ENCODE measurements at regions not wholly inside any gene's neighbourhood (a gene's known extent, or its start where the extent isn't known, plus 50 kb on each side); places are given as distances from the start of the nearest gene placed in this dataset.

DNA sequence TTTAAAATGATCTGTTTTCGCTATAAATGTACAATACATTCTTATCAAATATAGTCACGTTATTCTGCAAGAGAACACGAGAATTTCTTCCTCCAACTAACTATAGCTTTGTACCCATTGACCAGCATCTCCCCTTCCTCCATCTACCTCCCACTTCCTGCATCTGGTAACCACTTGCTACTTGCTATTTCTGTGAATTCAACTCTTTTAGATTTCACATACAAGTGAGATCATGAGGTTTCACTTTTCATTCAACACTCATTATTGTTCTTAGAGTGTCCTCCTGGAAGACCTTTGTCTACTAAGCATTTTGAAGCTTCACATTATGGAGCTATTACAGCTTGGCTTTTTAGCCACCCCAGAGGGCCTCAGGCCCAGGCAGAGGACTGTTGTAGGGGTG lies 741.3 kb upstream of the FZD8 start:
- no peak for DNase-seq (ENCODE audit: low read depth, low spot score)

DNA sequence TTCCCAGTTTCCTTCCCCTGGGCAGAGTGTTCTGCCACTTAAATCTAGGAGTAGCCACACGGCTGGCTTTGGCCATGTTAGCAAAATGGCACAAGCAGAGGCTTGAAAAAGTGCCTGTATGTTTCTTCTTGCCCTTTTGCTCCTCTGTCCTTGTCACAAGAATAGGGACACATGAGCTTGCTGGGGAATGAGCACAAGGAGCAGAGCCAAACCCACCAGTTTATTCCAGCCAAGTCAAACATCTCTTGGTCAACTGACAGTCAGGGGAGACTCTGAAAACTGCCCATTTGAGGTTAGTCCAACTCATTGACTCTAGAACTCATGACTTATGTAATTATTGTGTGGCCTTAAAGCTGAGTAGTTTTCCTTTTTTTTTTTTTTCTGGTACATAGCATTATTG lies 739.7 kb upstream of the FZD8 start:
- DNase-seq (ENCODE audit: low read depth, low spot score) = no peak

DNA sequence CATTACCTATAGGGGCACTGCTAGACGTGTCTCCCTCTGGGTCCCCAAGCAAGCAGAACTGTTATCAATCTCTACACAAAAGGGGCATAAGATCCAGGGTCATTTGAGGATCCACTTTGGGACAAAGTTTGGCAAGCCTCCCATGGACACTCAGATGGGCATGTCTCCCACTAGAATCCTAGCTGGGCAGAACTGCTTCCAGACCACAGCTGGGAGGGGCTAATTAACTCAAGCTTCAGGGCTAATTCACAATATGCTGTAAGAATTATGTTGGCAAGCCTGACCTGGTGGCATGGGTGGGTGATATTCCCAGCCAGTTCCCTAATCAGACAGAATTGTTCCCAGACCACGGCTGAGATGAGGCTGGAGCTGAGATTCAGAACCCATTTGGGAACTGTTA lies 738.4 kb upstream of the FZD8 start:
- DNase-seq (ENCODE audit: low read depth, low spot score) = no peak

DNA sequence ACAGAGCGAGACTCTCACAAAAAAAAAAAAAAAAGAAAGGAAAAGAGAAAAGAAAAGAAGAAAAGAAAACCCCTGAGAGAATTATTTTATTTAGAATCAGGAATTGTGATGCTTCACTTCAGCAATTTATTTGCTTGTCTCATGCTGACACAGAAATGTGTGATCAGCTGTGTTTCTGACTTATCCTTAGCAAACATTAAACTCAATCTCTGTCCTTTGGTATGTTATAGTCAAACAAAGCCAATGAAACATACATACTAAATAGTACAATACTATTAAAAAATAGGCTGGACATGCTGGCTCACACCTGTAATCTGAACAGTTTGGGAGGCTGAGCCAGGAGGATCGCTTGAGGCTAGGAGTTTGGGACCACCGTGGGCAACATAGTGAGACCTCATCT lies 733.0 kb upstream of the FZD8 start:
- DNase-seq (ENCODE audit: low read depth, low spot score) = no peak

DNA sequence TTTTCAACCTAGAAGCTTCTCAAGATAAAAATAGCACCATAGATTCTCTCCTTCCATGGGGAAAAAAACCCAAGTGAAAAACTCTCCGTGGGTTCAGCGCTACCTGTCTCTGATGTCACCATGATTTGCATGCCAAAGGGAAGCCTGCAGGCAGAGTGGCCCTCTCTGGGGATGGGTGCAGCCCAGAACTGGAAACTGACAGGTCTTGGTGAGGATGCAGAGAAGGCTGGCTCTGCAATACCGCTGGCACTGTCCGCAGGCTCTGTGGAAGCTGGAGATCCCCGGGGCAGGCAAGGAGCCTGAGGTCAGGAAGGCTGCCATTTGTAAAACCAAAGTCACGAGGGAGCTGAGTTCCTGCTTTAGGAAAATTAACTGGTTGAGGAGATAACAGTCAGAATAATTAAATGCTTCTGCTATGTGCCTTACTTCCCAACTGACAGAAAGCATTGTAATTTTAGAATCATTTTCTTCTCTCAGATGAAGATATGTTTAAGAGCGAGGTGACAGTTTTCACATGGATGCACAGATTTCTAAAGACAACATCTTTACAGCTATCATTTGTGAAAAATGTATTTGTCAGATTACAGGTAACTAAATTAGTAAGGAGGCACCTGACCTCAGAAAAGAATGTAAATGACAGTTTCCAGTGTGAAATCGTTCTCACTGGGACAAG lies 731.5 kb upstream of the FZD8 start:
- DNase-seq (ENCODE audit: low read depth, low spot score) = no peak

DNA sequence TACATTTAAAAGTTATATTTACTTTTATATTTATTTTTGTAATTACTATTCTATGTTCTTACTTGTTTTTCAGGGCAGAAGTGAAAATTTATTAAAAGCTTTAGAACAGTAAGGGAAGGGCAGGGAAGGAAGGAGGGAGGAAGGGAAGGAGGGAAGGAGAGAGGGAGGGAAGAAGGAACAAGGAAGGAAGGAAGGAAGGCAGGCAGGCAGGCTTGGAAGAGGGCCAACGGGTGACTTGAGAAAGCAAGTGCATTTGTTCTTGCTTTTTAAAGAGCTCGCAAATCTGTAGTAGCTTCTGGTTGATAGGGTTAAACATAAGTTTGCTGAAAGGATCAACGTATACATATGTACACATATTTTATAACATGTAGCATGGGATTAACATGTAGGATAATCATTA lies 725.3 kb upstream of the FZD8 start:
- no peak for DNase-seq (ENCODE audit: low read depth, low spot score)

DNA sequence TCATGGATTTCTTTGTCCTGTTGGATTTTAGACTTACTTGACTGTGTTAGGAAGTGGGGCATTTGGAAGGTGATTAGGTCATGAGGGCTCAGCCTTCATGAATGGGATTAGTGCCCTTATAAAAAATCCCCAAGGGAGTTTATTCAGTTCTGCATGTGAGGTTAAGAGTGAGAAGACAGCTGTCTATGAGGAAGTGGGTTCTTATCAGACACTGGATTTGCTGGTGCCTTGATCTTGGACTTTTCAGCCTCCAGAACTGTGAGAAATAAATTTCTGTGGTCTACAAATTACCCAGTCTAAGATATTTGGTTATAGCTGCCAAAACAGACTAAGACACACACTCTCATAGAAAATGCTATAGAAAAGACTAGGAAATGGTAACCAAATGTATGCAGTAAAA lies 724.7 kb upstream of the FZD8 start:
- no peak for DNase-seq (ENCODE audit: low read depth, low spot score)

DNA sequence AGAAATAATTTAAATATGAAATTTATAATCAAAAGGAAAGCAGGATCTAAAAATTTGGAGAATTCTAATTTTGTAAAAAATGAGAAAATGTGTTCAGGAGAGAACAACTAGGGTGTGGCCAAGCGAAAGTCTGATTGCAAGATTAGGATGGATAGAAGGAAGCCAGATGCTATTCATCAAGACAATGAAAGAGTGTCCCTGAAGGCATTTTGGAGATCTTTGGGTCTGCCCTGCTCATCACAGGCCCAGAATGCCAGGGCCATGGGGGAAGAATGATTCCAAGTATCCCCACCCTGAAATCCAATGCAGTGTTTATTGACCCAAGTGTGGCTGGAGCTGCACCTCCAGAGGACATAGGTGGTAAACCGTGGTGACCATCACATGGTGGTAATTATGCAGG lies 724.0 kb upstream of the FZD8 start:
- no peak for DNase-seq (ENCODE audit: low read depth, low spot score)

DNA sequence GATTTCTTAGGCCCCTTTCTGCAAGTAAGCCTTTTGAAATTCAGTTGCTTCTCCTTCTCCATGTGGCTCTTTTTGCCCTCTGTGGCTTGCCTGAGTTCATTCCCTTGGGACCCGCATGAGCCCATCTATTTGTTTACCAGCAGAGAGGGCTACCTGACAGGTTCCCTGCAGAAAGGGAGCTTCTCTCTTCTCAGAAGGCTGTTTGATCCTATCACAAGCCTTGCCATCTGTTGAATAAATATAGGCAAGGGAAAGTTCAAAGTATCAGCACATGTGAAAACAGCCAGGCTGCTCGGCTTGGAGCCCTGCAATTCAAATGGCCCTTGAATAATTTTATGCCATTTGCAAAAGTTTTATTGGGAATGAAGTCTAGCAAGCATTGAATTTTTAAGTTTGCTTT lies 720.2 kb upstream of the FZD8 start:
- no peak for DNase-seq (ENCODE audit: low read depth, low spot score)

DNA sequence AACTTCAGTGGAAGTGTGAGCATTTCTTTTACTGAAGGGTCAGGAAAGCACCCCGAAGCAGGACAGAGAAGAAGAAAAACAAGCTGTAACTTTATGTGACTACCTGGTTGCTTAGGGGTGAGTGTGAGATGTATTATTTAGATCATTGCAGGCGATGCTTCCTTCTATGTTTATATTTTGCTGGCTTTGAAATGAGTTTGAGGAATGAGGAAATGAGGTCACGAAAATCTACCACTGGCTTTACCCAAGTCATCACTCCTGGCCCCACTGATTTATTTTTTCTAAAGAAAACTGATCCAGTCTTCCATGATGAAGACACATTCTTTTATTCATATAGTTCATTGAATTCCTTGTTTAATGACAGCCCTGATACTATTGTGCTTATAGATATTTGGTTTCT lies 716.6 kb upstream of the FZD8 start:
- no peak for DNase-seq (ENCODE audit: low read depth, low spot score)

DNA sequence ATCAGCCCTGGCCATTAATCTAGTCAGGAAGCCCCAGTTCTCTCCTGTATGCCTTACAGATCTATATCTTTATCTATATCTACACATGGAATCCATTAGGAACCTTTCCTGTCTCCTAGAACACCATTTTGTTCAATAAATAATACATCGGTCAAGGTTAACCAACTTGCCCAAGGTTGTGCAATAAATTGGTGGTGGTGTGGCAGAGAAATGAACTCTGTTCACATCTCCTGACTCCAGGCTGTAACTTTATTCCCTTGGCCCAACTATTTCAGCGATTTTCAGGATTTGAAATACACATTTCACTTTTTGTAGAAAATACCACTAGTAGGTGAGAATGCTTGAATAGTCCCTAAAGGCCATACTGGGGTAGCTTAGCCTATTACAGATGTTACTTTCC lies 712.5 kb upstream of the FZD8 start:
- DNase-seq (ENCODE audit: low read depth, low spot score) = no peak

DNA sequence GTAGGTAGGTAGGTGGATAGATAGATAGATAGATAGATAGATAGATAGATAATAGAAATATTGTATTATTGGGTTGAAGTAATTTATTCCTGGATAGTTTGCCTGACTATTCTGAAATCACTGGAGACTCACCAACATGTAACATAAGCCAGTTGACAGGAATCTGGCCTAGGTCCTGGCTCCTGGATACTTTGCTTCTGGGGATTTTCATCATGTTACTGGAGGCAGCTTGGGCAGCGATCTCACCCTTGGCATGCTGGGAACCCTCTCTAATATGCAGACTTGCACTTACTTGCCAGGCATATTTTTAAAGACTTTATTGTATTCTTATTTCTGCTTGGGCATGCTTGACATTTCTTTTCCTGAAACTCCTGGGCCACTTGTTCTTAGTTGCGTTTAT lies 709.1 kb upstream of the FZD8 start:
- no peak for DNase-seq (ENCODE audit: low read depth, low spot score)

DNA sequence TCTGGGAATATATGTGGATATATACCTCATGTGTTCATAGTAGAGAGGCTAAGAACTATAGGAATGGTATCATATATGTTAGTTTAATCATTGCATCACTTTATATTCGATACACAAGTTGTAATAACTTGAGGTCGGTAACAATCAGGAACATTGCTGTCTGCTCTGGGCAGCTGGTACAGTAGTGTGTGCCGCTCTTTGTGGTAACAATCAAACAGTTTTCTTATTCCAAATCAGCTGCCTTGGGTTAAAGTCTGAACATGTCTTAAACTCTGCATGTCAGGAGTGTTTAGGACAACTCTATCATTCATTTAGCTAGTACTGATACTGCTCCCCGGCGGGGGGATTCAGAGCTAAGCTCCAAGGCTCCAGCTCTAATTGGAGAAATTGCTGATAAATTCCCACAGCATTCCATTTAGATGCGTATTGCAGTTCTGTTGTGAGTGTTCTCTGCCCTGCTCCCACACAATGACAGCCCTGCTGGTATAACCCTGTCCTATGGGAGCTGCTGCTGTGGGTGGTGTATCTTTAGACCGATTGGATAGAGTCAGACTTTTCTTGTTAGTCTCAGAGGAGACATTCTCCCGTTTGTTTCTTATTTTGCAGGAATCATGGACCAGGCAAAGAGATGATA lies 707.5 kb upstream of the FZD8 start:
- no peak for DNase-seq (ENCODE audit: low read depth, low spot score)

DNA sequence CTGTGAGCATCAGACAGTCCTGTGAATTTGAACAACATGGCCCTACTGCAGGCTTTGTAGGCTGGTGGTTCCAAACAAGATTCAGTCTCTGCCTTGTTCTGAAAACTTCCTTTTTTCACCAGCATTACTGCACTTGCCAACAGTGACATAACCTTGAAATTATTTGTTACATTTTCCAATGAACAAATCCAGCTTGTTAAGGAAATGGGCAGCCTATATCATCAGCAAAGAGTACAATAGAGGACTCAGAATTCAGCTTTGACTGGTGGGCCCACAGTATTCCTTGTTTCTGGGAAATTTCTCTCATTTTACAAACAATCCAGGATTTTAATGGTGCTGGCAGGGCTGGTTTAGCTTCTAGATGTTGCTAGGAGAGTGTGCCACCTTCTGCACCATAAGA lies 703.7 kb upstream of the FZD8 start:
- DNase-seq (ENCODE audit: low read depth, low spot score) = no peak

DNA sequence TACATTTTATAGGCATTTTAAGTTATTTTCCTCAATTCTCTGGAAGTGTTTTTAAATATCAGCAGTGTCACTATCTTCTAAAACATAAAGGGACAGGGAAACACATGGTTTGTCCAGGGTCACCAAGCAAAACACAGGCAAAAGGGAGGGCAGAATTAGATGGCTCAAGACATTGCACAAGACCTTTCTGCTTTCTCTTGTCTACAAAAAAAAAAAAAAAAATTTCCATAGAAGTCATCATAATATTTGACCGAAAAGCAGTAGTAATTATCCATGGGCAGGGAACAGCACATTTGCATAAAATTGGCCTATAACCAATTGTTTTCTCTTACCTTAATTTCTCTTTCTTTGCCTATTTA lies 703.1 kb upstream of the FZD8 start:
- no peak for DNase-seq (ENCODE audit: low read depth, low spot score)

DNA sequence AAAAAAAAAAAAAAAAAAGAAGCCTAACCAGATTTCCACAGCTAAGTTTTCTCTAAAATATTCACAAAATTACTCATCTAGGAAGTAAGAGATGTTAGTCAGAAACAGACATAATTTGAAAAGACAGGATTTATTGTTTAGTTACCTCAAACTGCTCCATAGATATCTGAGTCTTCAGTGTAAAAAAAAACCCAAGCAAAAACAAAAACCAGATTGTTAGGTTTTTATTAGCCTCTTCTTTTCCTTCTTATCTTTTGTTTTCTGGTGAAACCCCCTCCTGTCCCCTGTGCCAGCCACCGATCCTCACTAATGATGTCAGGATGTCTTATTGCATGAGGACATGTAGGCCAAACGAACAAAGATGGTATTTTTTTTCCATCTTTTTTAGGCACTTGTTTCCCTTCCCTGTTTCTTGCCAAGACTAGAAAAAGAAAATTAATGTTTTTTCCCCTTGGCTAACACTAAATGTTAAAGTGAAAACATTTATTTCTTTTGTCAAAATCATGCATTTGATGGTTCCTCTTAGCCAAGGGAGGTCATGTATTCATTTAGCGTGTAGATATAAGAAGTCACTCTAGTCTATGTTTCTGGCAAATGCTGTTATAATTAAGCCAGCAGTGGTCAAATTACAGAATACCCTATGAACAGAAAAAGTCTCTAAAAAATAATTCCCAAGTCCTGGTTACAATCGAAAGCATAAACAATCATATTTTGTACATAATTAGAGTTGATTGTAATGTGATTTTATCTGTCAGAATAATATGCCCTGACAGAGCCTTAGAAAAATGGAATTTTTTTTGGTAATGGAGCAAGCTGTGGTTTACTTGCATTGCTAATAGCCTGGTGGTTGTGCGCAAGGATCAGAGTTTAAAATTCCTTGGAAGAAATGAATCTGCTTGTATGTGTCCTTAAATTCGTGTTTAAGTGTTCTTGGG lies 702.4 kb upstream of the FZD8 start:
- DNase-seq (ENCODE audit: low read depth, low spot score) = no peak

DNA sequence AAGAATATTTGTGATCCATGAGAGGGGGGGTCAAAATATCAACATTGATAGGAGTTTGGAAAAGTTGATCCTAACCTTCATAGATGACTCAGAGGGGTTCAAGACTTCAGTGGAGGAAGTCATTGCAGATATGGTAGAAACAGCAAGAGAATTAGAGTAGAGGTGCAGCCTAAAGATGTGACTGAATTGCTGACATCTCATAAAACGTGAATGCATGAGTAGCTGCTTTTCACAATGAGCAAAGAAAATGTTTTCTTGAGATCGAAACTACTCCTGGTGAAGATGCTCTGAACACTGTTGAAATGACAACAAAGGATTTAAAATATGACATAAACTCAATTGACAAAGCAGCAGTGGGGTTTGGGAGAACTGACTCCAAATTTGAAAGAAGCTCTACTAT lies 700.7 kb upstream of the FZD8 start:
- no peak for DNase-seq (ENCODE audit: low read depth, low spot score)

DNA sequence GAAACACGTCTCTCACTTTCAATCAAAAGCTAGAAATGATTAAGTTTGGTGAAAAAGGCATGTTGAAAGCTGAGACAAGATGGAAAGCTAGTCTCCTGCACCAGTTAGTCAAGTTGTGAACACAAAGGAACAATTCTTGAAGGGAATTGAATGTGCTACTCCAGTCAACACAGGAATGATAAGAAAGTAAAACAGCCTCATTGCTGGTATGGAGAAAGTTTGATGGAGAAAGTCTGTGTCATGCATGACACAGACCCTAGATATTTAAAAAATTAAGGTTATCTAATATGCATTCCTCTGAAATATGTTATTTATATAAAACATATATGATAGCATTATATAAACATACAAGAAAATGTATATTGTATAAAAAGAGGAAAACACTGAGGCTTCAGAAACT lies 699.4 kb upstream of the FZD8 start:
- no peak for DNase-seq (ENCODE audit: low read depth, low spot score)

DNA sequence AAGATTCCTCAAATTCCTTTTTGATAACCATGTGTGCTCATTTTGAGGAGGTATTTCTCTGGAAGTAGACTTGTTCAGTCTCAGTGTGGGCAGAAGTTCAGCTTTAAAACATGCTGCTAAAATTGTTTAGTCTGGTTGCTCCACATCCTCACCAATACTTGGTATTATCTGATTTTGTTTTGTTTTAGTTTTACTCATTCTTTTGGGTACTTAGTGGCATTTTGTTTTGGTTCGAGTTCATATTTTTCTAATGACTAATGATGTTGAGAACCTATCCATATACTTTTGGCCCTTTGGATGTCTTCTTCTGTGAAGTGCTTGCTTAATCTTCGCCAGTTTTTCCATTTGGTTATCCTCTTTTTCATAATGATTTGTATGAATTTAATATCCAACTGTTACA lies 694.2 kb upstream of the FZD8 start:
- no peak for DNase-seq (ENCODE audit: low read depth, low spot score)

DNA sequence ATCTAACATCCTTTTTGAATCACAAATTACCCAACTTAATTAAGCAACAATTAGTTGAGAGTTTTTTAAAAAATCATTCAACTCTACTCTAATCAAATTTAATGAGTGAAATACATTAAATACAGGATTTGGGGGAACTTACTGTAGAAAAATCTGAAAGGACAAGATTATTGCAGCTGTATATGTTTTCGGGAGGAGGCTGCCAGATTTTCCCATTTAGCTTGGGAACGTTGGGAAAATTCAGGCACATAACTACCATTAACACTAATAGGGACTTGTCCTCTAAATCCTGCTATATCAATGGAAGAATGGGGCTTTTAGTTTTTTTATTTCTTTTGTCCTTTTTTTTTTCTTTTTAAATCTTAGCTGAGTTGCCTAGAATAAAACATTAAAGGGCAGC lies 691.4 kb upstream of the FZD8 start:
- DNase-seq (ENCODE audit: low read depth, low spot score) = no peak

DNA sequence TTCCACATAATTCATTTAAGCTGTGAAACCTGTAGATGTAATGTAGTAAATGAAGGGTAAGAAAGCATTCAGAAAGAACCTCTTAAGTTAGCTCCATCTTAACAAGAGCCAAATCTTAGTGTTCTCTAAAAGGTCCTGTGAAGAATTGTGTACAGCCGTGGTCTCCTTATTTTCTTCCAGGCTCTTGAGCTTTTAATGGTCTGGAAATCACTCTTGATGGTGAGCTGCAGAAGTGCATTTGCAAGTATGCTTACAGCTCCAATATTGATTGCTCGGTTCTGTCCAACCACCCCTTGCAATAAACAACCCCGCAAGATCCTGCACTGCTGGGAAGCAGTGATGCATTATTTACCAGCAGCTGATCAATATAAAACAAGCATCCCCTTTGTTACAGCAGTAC lies 690.8 kb upstream of the FZD8 start:
- DNase-seq (ENCODE audit: low read depth, low spot score) = no peak

DNA sequence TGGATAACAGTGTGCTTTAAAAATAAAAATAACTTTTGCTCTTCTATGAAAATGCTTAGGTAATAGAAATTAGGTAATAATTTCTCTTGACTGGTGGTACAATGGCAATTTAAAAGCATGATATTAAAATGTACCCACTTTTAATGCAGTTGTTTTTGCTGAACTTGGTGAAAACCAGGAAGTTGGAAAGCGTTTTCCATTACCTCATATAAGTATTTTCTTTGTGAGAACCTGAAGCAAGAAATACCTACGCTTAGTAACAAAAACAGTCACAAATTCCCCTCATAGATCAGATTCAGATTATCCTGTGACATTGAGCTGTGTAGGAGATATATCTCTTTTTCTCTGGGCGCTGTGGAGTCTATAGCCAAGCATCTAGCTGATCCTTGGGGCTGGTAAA lies 689.0 kb upstream of the FZD8 start:
- no peak for DNase-seq (ENCODE audit: low read depth, low spot score)

DNA sequence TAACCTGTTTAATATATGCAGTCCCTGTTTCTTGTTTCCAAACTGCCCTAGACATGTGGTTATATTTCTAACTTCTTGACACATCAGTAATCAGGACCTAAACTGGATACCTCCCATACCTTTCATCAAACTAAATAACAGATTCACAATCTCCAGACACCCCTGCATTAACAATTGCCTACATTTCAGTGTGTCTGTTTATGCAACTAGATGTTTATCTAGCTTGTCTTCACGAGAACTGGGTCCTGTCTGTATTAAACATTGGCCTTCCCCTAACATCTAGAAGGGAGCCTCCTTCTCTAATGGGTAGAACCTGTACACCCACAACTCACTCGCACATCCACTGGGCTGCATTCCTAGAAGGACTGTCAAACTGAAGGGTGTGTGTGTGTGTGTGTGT lies 683.7 kb upstream of the FZD8 start:
- no peak for DNase-seq (ENCODE audit: low read depth, low spot score)

Measured in iPS DF 19.7 (cell line).